ENCODE measurements at regions not wholly inside any gene's neighbourhood (a gene's known extent, or its start where the extent isn't known, plus 50 kb on each side); places are given as distances from the start of the nearest gene placed in this dataset.

- no peak overlapping the region for H3K4me3 ChIP-seq (ENCODE audit: low read length)
- DNase-seq (ENCODE audit: low read depth) = no peak
- TF ChIP-seq CTCF (IDR thresholded peaks at IDR 0.05; ENCODE audit: insufficient read depth, low read depth, low read length, missing control alignments) = no peak
Measured at GRCh38 chr6:156650896-156651390, 126.2 kb upstream of the ARID1B start.

- DNase-seq (ENCODE audit: low read depth) = no peak
- no peak for TF ChIP-seq CTCF (IDR thresholded peaks at IDR 0.05; ENCODE audit: insufficient read depth, low read depth, low read length, missing control alignments)
- H3K4me3 ChIP-seq (ENCODE audit: low read length) = no peak overlapping the region
Measured at GRCh38 chr6:156648616-156649015, 128.6 kb upstream of the ARID1B start.

GRCh38 chr6:156647991-156648390, 129.2 kb upstream of the ARID1B start:
- H3K4me3 ChIP-seq (ENCODE audit: low read length) = no peak overlapping the region
- no peak for TF ChIP-seq CTCF (IDR thresholded peaks at IDR 0.05; ENCODE audit: insufficient read depth, low read depth, low read length, missing control alignments)
- DNase-seq (ENCODE audit: low read depth) = no peak

- H3K4me3 ChIP-seq (ENCODE audit: low read length) = no peak overlapping the region
- TF ChIP-seq CTCF (IDR thresholded peaks at IDR 0.05; ENCODE audit: insufficient read depth, low read depth, low read length, missing control alignments) = no peak
- no peak for DNase-seq (ENCODE audit: low read depth)
Measured at GRCh38 chr6:156647140-156647784, 129.9 kb upstream of the ARID1B start.

- no peak for DNase-seq (ENCODE audit: low read depth)
- H3K4me3 ChIP-seq (ENCODE audit: low read length) = no peak overlapping the region
- TF ChIP-seq CTCF (IDR thresholded peaks at IDR 0.05; ENCODE audit: insufficient read depth, low read depth, low read length, missing control alignments) = no peak
Measured at GRCh38 chr6:156646496-156646895, 130.7 kb upstream of the ARID1B start.

- no peak for DNase-seq (ENCODE audit: low read depth)
- no peak overlapping the region for H3K4me3 ChIP-seq (ENCODE audit: low read length)
- no peak for TF ChIP-seq CTCF (IDR thresholded peaks at IDR 0.05; ENCODE audit: insufficient read depth, low read depth, low read length, missing control alignments)
Measured at GRCh38 chr6:156645097-156645496, 132.1 kb upstream of the ARID1B start.
